ENCODE measurements at regions not wholly inside any gene's neighbourhood (a gene's known extent, or its start where the extent isn't known, plus 50 kb on each side); places are given as distances from the start of the nearest gene placed in this dataset.

DNA sequence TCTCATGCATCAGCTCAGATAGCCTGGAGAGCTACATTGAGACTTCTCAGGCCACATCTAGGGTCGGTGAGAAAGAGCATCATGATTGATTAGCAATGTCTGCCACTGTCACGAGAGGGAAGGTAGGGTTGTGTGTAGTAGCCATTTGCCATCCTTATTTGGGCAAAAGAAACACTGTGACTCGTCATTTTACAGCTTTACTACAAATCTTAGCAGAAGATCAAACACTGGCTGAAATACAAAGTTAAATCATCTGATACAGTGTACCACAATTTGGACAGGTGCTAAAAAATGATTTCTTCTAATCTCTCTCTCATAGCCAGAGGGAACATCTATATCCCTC lies 334.3 kb downstream of the CBLN1 start:
- TF ChIP-seq, protein P1, sequence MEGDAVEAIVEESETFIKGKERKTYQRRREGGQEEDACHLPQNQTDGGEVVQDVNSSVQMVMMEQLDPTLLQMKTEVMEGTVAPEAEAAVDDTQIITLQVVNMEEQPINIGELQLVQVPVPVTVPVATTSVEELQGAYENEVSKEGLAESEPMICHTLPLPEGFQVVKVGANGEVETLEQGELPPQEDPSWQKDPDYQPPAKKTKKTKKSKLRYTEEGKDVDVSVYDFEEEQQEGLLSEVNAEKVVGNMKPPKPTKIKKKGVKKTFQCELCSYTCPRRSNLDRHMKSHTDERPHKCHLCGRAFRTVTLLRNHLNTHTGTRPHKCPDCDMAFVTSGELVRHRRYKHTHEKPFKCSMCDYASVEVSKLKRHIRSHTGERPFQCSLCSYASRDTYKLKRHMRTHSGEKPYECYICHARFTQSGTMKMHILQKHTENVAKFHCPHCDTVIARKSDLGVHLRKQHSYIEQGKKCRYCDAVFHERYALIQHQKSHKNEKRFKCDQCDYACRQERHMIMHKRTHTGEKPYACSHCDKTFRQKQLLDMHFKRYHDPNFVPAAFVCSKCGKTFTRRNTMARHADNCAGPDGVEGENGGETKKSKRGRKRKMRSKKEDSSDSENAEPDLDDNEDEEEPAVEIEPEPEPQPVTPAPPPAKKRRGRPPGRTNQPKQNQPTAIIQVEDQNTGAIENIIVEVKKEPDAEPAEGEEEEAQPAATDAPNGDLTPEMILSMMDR (IDR thresholded peaks at IDR 0.05): no peak
- TF ChIP-seq POLR2AphosphoS5 (IDR thresholded peaks at IDR 0.05): no peak
- no peak for TF ChIP-seq POLR2A (IDR thresholded peaks at IDR 0.05; ENCODE audit: low read depth)
